SJCRH30 (cell line): ENCODE measurements at regions not wholly inside any gene's neighbourhood (a gene's known extent, or its start where the extent isn't known, plus 50 kb on each side); places are given as distances from the start of the nearest gene placed in this dataset.

Experiments
- DNase-seq, 2 experiments: peaks; one replicate each; pipeline ENCODE4 v3.0.0-alpha.2; 2015 to 2020
- H3K27ac ChIP-seq: fragments of 250-450 bp; sonication (Bioruptor Pico); 2 replicates; pipeline ENCODE4 v1.5.1; 2020; ENCODE audit warnings: mild to moderate bottlenecking, moderate library complexity
- H3K27me3 ChIP-seq: fragments of 250-450 bp; sonication (Bioruptor Pico); 2 replicates; pipeline ENCODE4 v1.5.1; 2020; ENCODE audit warnings: mild to moderate bottlenecking, moderate library complexity
- H3K36me3 ChIP-seq: fragments of 250-450 bp; sonication (Bioruptor Pico); 2 replicates; pipeline ENCODE4 v1.5.1; 2020; ENCODE audit warnings: mild to moderate bottlenecking, moderate library complexity
- H3K4me1 ChIP-seq: fragments of 250-450 bp; sonication (Bioruptor Pico); 2 replicates; pipeline ENCODE4 v1.5.1; 2020; ENCODE audit warnings: mild to moderate bottlenecking, moderate library complexity
- H3K4me3 ChIP-seq: fragments of 250-450 bp; sonication (Bioruptor Pico); 2 replicates; pipeline ENCODE4 v1.5.1; 2020; ENCODE audit warnings: mild to moderate bottlenecking, moderate library complexity
- H3K9me3 ChIP-seq: fragments of 250-450 bp; sonication (Bioruptor Pico); replicated peaks from 2 replicates; pipeline ENCODE4 v1.5.1; 2020; ENCODE audit warnings: mild to moderate bottlenecking, moderate library complexity

- H3K36me3 ChIP-seq: no peaks in the 10 kb centered on the region
- 0 out of 2 replicates have a peak, but pooled peaks cover 2% of the 10 kb centered on the region for H3K9me3 ChIP-seq
- H3K4me1 ChIP-seq: peaks cover 67% of the 10 kb centered on the region
- DNase-seq: peak; percentile 57 to 71
- H3K27ac ChIP-seq: peak overlapping the region; percentile 68
- no peak overlapping the region for H3K4me3 ChIP-seq
- no peaks in the 10 kb centered on the region for H3K27me3 ChIP-seq
These were observed 177.5 kb downstream of the MN1 start for GRCh38 chr22:27624042-27624441.

- no peaks in the 10 kb centered on the region for H3K27me3 ChIP-seq
- peaks cover 67% of the 10 kb centered on the region for H3K4me1 ChIP-seq
- peak in 1 of 2 experiments; percentile 75 for DNase-seq
- 0 out of 2 replicates have a peak, but pooled peaks cover 2% of the 10 kb centered on the region for H3K9me3 ChIP-seq
- H3K36me3 ChIP-seq: no peaks in the 10 kb centered on the region
- H3K27ac ChIP-seq: peak overlapping the region; percentile 68
- H3K4me3 ChIP-seq: no peak overlapping the region
These were observed 176.9 kb downstream of the MN1 start for GRCh38 chr22:27624705-27625104.

- Histone ChIP-seq H3K4me3 (no peak overlapping the region), H3K27me3 (no peaks in the 10 kb centered on the region), H3K9me3 (0 out of 2 replicates have a peak, but pooled peaks cover 2% of the 10 kb centered on the region), H3K4me1 (peaks cover 57% of the 10 kb centered on the region), H3K27ac (peak overlapping the region; percentile 71), H3K36me3 (no peaks in the 10 kb centered on the region)
- no peak for DNase-seq
These were observed 175.5 kb downstream of the MN1 start for GRCh38 chr22:27625769-27626674.

- Histone ChIP-seq H3K9me3 (0 out of 2 replicates have a peak, but pooled peaks cover 2% of the 10 kb centered on the region), H3K27me3 (no peaks in the 10 kb centered on the region), H3K4me1 (peaks cover 49% of the 10 kb centered on the region), H3K4me3 (no peak overlapping the region), H3K27ac (peak overlapping the region; percentile 71), H3K36me3 (no peaks in the 10 kb centered on the region)
- DNase-seq: peak; percentile 81 to 85
These were observed 174.7 kb downstream of the MN1 start for GRCh38 chr22:27626675-27627443.

DNA sequence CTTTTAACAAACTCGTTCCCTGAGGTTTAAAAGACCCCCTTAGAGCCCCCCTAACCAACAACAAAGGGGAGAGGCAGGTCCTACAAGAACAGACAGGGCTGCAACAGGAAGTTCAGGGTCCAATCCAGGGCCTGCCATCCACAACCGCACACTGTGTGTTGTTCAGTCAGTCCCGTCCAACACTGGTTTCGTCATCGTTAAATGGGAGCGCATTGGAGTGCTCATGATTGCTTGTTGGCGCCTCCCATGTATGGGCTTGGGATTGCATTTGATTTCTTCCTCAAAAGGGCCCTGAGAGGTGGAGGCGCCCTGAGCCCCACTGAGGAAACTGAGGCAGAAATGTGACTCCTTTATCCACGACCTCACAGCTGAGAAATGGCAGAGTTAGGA, 174.1 kb downstream of the MN1 start:
- Histone ChIP-seq H3K36me3 (no peaks in the 10 kb centered on the region), H3K4me3 (no peak overlapping the region), H3K27me3 (no peaks in the 10 kb centered on the region), H3K4me1 (peaks cover 49% of the 10 kb centered on the region), H3K9me3 (0 out of 2 replicates have a peak, but pooled peaks cover 2% of the 10 kb centered on the region), H3K27ac (peak overlapping the region; percentile 71)
- DNase-seq: peak in 1 of 2 experiments; percentile 52

GRCh38 chr22:27627901-27628300, 173.7 kb downstream of the MN1 start:
- DNase-seq: no peak
- H3K27ac ChIP-seq: peak overlapping the region; percentile 71; the same call in 1 of the 2 replicates
- H3K9me3 ChIP-seq: 0 out of 2 replicates have a peak, but pooled peaks cover 2% of the 10 kb centered on the region
- no peaks in the 10 kb centered on the region for H3K27me3 ChIP-seq
- H3K4me3 ChIP-seq: no peak overlapping the region
- H3K36me3 ChIP-seq: no peaks in the 10 kb centered on the region
- H3K4me1 ChIP-seq: peaks cover 52% of the 10 kb centered on the region

DNA sequence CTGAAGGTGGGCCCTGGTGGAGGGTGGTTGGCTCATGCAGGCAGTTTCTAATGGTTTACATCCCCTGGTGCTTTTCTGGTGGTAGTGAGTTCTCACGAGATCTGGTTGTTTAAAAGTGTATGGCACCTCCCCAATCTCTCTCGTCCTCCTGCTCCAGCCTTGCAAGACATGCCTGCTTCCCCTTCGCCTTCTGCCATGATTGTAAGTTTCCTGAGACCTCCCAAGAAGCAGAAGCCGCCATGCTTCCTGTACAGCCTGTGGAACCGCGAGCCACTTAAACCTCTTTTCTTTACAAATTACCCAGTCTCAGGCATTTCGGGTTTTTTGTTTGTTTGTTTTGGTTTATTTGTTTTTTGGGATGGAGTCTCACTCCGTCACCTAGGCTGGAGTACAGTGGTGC, 173.2 kb downstream of the MN1 start:
- Histone ChIP-seq H3K27ac (no peak overlapping the region), H3K4me3 (no peak overlapping the region), H3K27me3 (no peaks in the 10 kb centered on the region), H3K4me1 (peaks cover 52% of the 10 kb centered on the region), H3K36me3 (no peaks in the 10 kb centered on the region), H3K9me3 (0 out of 2 replicates have a peak, but pooled peaks cover 2% of the 10 kb centered on the region)
- DNase-seq: no peak

DNA sequence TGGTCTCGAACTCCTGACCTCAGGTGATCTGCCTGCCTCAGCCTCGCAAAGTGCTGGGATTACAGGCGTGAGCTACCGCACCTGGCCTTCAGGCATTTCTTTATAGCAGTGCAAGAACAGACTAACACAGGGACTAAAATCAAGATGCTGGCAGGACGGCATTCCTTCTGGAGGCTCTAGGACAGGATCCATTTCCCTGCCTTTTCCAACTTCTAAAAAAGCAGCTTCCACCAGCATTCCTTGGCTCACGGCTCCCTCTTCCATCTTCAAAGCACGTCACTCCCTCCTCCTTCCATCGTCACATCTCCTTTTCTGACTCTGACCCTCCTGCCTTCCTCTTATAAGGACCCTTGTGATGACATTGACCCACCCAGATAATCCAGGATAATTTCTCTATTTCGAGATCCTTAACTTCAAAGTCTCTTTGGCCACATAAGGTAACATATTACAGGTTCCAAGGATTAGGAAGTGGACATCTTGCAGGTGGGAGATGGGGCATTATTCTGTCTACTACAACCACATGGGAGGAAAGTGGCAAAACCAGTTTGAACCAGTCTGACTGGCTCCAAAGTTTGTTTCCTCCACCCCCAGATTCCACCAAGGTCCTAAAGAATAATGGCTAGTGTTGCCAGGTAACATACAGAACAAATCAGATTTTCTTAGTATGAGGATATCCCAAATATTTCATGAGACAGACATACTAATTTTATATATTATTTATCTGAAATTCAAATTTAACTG, 172.5 kb downstream of the MN1 start:
- Histone ChIP-seq H3K4me1 (peaks cover 48% of the 10 kb centered on the region), H3K36me3 (no peaks in the 10 kb centered on the region), H3K9me3 (0 out of 2 replicates have a peak, but pooled peaks cover 2% of the 10 kb centered on the region), H3K27me3 (no peaks in the 10 kb centered on the region), H3K27ac (no peak overlapping the region), H3K4me3 (no peak overlapping the region)
- no peak for DNase-seq

- H3K4me1 ChIP-seq: peaks cover 37% of the 10 kb centered on the region
- 0 out of 2 replicates have a peak, but pooled peaks cover 2% of the 10 kb centered on the region for H3K9me3 ChIP-seq
- DNase-seq: no peak
- no peak overlapping the region for H3K27ac ChIP-seq
- no peaks in the 10 kb centered on the region for H3K27me3 ChIP-seq
- H3K4me3 ChIP-seq: no peak overlapping the region
- H3K36me3 ChIP-seq: no peaks in the 10 kb centered on the region
These were observed 171.5 kb downstream of the MN1 start for GRCh38 chr22:27629908-27630673.

GRCh38 chr22:27630754-27631153, 170.8 kb downstream of the MN1 start:
- 0 out of 2 replicates have a peak, but pooled peaks cover 2% of the 10 kb centered on the region for H3K9me3 ChIP-seq
- H3K4me3 ChIP-seq: no peak overlapping the region
- H3K27ac ChIP-seq: no peak overlapping the region
- H3K4me1 ChIP-seq: peaks cover 34% of the 10 kb centered on the region
- no peak for DNase-seq
- H3K27me3 ChIP-seq: no peaks in the 10 kb centered on the region
- H3K36me3 ChIP-seq: no peaks in the 10 kb centered on the region

DNA sequence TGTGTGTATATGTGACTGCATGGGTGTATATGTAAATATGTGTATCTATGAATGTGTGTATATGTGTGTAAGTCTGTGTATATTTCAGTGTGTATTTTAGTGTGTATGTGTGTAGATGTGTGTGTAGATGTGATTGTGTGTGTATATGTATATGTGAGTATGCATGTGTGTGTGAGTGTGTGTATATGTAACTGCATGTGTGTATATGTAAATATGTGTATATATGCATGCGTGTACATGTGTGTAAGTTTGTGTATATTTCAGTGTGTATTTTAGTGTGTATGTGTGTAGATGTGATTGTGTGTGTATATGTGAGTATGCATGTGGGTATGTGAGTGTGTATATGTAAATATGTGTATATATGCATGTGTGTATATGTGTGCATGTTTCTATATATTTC, 169.9 kb downstream of the MN1 start:
- Histone ChIP-seq H3K36me3 (no peaks in the 10 kb centered on the region), H3K4me3 (no peak overlapping the region), H3K27me3 (no peaks in the 10 kb centered on the region), H3K9me3 (0 out of 2 replicates have a peak, but pooled peaks cover 2% of the 10 kb centered on the region), H3K4me1 (peaks cover 33% of the 10 kb centered on the region), H3K27ac (no peak overlapping the region)
- DNase-seq: no peak

- 0 out of 2 replicates have a peak, but pooled peaks cover 2% of the 10 kb centered on the region for H3K9me3 ChIP-seq
- no peak overlapping the region for H3K4me3 ChIP-seq
- peaks cover 33% of the 10 kb centered on the region for H3K4me1 ChIP-seq
- no peaks in the 10 kb centered on the region for H3K27me3 ChIP-seq
- no peaks in the 10 kb centered on the region for H3K36me3 ChIP-seq
- DNase-seq: peak; percentile 70 to 74
- peak overlapping the region; percentile 45; the same call in 1 of the 2 replicates for H3K27ac ChIP-seq
These were observed 168.9 kb downstream of the MN1 start for GRCh38 chr22:27632451-27633295.

DNA sequence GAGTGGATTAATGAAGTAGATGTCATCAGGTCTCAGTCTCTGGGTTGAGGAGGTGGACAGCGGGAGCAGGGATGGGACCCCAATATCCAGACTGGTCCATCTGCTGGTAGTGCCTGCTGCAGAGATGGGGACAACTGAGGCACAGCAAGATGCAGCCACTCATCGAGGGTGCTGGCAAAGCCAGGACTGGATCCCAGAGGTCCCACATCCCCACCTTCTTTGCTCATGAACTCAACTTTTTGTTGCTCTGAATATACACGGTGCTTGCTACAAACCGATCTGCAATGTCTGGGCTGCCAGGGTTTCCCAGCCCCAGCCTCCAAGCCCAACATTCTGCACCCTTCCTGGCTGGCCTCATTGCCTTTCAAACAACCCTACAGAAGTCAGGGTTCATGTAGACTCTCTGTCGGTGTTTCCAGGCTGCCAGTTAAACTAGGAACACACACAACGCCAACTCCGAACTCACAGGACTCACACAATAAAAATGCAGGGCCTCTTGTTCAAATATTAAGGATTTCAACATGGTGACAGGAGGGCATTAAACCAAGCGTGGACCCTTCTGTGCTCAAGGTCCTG, 168.2 kb downstream of the MN1 start:
- Histone ChIP-seq H3K4me3 (no peak overlapping the region), H3K36me3 (no peaks in the 10 kb centered on the region), H3K4me1 (peaks cover 39% of the 10 kb centered on the region), H3K27ac (no peak overlapping the region; the same call in 1 of the 2 replicates), H3K9me3 (no peaks in the 10 kb centered on the region), H3K27me3 (no peaks in the 10 kb centered on the region)
- no peak for DNase-seq
